ENCODE measurements at regions not wholly inside any gene's neighbourhood (a gene's known extent, or its start where the extent isn't known, plus 50 kb on each side); places are given as distances from the start of the nearest gene placed in this dataset.

DNA sequence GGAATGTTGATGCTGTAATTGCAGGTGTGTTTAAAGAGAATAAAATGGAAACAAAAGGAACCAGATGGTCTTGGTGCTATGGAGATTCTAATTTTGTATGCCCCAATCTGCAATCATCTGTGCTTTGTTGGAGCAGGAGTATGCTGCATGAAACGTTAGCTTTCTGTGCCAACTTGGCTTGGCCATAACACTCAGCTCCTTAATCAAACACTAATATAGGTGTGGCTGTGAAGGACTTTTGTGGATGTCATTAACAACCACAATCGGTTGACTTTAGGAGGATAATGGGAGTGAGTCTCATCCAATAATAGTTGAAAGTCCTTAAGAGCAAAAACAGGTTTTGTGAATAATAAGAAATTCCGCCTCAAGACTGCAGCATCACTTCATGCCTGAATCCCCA lies 399.2 kb downstream of the NLGN4X start:
- DNase-seq: no peak
- Histone ChIP-seq H3K4me1 (no peaks in the 10 kb centered on the region), H3K36me3 (no peaks in the 10 kb centered on the region), H3K4me3 (ENCODE audit: low read depth, low read length) (no peak overlapping the region), H3K27me3 (no peaks in the 10 kb centered on the region), H3K9me3 (no peaks in the 10 kb centered on the region)
- TF ChIP-seq CTCF (IDR thresholded peaks at IDR 0.05; ENCODE audit: low read depth, low read length): no peak

GRCh38 chrX:5829060-5829459 lies 399.6 kb downstream of the NLGN4X start:
- TF ChIP-seq CTCF (IDR thresholded peaks at IDR 0.05; ENCODE audit: low read depth, low read length): no peak
- H3K27me3 ChIP-seq: no peaks in the 10 kb centered on the region
- no peak for DNase-seq
- H3K36me3 ChIP-seq: no peaks in the 10 kb centered on the region
- no peak overlapping the region for H3K4me3 ChIP-seq (ENCODE audit: low read depth, low read length)
- H3K9me3 ChIP-seq: no peaks in the 10 kb centered on the region
- H3K4me1 ChIP-seq: no peaks in the 10 kb centered on the region

DNA sequence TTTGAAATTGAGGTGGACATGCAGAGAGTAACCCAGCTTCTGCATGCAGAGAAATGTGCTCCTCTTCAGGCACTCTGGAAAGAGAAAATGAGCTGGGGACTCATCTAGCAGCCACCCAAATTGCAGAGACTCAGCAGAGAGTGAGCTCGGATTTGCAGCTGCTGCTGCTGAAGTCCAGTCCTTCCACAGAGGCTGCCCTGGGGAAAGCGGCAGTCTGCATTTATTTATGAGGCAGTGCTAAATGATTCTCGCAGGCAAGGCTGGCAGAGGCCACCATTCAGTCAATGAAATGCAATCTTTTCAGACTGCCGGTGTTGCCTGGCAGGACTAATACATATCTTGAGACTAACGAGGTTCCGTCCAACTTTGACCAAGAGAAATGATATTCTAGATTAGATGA lies 404.8 kb downstream of the NLGN4X start:
- Histone ChIP-seq H3K4me3 (ENCODE audit: low read depth, low read length) (no peak overlapping the region), H3K9me3 (no peaks in the 10 kb centered on the region), H3K27me3 (no peaks in the 10 kb centered on the region), H3K4me1 (no peaks in the 10 kb centered on the region), H3K36me3 (no peaks in the 10 kb centered on the region)
- no peak for DNase-seq
- TF ChIP-seq CTCF (IDR thresholded peaks at IDR 0.05; ENCODE audit: low read depth, low read length): no peak

- no peak for TF ChIP-seq CTCF (IDR thresholded peaks at IDR 0.05; ENCODE audit: low read depth, low read length)
- no peaks in the 10 kb centered on the region for H3K27me3 ChIP-seq
- H3K4me3 ChIP-seq (ENCODE audit: low read depth, low read length): no peak overlapping the region
- no peaks in the 10 kb centered on the region for H3K36me3 ChIP-seq
- H3K4me1 ChIP-seq: no peaks in the 10 kb centered on the region
- H3K9me3 ChIP-seq: no peaks in the 10 kb centered on the region
- DNase-seq: no peak
Observed at GRCh38 chrX:5810636-5811035, 418.0 kb downstream of the NLGN4X start.

DNA sequence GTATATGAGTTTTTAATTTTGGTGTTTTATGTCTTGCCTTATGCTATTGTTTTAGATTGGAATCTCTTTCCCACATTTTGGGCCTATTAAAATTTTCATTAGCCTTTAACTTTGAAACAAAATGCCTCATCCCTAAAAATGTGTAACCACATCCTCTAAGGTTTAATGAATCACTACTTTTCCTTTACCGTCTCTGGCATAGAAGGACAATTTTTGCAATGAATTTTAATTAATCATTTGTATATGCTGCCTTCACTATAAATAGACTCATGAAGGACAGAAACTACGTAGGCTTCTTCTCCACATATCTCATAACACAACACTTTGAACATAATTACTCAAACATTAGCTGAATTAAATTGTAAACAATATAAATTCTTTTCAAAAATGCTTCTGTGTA lies 421.5 kb downstream of the NLGN4X start:
- no peaks in the 10 kb centered on the region for H3K9me3 ChIP-seq
- H3K36me3 ChIP-seq: no peaks in the 10 kb centered on the region
- H3K27me3 ChIP-seq: no peaks in the 10 kb centered on the region
- no peak overlapping the region for H3K4me3 ChIP-seq (ENCODE audit: low read depth, low read length)
- H3K4me1 ChIP-seq: no peaks in the 10 kb centered on the region
- DNase-seq: no peak
- TF ChIP-seq CTCF (IDR thresholded peaks at IDR 0.05; ENCODE audit: low read depth, low read length): no peak

GRCh38 chrX:5802391-5802790 lies 426.3 kb downstream of the NLGN4X start:
- TF ChIP-seq CTCF (IDR thresholded peaks at IDR 0.05; ENCODE audit: low read depth, low read length): no peak
- H3K27me3 ChIP-seq: no peaks in the 10 kb centered on the region
- no peak overlapping the region for H3K4me3 ChIP-seq (ENCODE audit: low read depth, low read length)
- H3K36me3 ChIP-seq: no peaks in the 10 kb centered on the region
- no peak for DNase-seq
- no peaks in the 10 kb centered on the region for H3K4me1 ChIP-seq
- H3K9me3 ChIP-seq: no peaks in the 10 kb centered on the region

Measured in BE2C (cell line).